ENCODE measurements at regions not wholly inside any gene's neighbourhood (a gene's known extent, or its start where the extent isn't known, plus 50 kb on each side); places are given as distances from the start of the nearest gene placed in this dataset.
"Not testable (repeated sequence)": the region's sequence is repeated elsewhere in the genome, so short reads cannot be mapped to it uniquely, and the experiment has no call there.

DNA sequence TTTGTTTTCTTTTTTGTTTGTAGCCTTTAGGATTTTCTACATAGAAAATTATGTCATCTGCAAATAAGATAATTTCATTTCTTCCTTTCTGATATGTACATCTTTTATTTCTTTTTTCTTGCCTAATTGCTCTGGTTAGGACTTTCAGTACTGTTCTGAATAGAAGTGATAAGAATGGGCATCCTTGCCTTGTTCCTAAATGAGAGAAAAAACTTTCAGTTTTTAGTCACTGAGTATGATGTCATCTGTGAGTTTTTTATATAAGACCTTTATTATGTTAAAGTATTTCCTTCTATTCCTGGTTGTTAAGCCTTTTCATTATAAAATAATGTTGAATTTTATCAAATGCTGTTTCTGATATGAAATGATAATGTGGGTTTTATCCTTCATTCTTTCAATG lies 76.0 kb upstream of the SLC35F3 start:
- Histone ChIP-seq H3K27me3 (no peaks in the 10 kb centered on the region), H3K9me3 (no peaks in the 10 kb centered on the region), H3K27ac (no peak overlapping the region), H3K4me3 (no peak overlapping the region), H3K36me3 (no peaks in the 10 kb centered on the region), H3K4me1 (no peaks in the 10 kb centered on the region)
- TF ChIP-seq POLR2A (IDR thresholded peaks at IDR 0.05): no peak
- TF ChIP-seq, protein P1, sequence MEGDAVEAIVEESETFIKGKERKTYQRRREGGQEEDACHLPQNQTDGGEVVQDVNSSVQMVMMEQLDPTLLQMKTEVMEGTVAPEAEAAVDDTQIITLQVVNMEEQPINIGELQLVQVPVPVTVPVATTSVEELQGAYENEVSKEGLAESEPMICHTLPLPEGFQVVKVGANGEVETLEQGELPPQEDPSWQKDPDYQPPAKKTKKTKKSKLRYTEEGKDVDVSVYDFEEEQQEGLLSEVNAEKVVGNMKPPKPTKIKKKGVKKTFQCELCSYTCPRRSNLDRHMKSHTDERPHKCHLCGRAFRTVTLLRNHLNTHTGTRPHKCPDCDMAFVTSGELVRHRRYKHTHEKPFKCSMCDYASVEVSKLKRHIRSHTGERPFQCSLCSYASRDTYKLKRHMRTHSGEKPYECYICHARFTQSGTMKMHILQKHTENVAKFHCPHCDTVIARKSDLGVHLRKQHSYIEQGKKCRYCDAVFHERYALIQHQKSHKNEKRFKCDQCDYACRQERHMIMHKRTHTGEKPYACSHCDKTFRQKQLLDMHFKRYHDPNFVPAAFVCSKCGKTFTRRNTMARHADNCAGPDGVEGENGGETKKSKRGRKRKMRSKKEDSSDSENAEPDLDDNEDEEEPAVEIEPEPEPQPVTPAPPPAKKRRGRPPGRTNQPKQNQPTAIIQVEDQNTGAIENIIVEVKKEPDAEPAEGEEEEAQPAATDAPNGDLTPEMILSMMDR (IDR thresholded peaks at IDR 0.05): no peak
- no peak for DNase-seq

DNA sequence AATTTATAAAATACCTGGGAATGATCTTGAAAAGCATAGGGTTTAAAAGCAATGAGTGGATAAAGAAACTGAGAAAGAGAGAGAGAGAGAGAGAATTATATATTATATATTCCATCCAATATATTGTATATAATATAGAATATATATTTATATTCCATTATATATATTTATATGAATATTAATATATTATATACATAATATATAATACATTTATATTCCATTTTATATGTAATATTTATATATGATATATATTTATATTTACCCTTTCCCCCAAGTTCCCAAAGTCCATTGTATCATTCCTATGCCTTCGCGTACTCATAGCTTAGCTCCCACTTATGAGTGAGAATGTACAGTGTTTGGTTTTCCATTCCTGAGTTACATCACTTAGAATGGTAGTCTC lies 69.9 kb upstream of the SLC35F3 start:
- Histone ChIP-seq H3K27me3 (no peaks in the 10 kb centered on the region), H3K4me1 (no peaks in the 10 kb centered on the region), H3K9me3 (no peaks in the 10 kb centered on the region), H3K4me3 (no peak overlapping the region), H3K27ac (no peak overlapping the region), H3K36me3 (no peaks in the 10 kb centered on the region)
- TF ChIP-seq POLR2A (IDR thresholded peaks at IDR 0.05): no peak
- TF ChIP-seq, protein P1 (IDR thresholded peaks at IDR 0.05): no peak
- DNase-seq: no peak

DNA sequence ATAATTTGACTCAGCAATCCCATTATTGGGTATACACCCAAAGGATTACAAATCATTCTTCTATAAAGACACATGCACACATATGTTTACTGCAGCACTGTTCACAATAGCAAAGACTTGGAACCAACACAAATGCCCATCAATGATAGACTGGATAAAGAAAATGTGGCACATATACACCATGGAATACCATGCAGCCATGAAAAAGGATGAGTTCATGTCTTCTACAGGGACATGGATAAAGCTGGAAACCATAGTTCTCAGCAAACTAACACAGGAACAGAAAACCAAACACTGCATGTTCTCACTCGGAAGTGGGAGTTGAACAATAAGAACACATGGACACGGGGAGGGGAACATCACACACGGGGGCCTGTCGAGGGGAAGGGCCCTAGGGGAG lies 66.3 kb upstream of the SLC35F3 start:
- H3K4me3 ChIP-seq, H3K27ac ChIP-seq, DNase-seq, H3K27me3 ChIP-seq, H3K4me1 ChIP-seq, H3K36me3 ChIP-seq, H3K9me3 ChIP-seq: not testable (repeated sequence)

DNA sequence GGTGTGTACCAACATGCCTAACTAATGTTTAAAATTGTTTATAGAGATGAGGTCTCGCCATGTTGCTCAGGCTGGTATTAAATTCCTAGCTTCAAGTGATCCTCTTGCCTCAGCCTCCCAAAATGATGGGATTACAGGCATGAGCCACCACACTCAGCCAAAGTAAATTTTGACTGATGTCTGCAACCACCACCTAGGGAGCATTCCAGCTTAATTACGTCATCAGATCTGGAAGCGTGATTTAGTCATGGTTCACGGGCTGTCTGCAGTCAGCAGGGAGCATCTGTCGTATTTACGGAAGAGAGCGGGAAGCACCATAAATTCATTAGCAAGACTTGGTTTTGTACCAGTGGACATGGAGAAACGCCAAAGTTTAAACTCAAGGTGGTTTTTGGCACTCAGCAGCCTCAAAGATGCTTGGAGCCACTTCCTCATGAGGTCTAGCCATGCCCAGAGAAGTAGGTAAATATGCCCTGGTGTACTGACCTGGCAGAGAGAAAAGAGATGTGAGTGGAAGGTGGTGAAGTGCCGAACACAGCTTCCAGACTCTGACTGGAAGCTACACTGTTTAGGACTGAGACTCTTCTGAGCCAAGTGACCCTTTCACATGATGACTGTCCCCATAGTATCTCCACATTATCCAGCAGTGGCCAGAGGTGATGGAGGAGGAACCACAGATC lies 60.8 kb upstream of the SLC35F3 start:
- H3K27me3 ChIP-seq: no peaks in the 10 kb centered on the region
- no peaks in the 10 kb centered on the region for H3K4me1 ChIP-seq
- no peak overlapping the region for H3K4me3 ChIP-seq
- no peaks in the 10 kb centered on the region for H3K9me3 ChIP-seq
- DNase-seq: no peak
- no peaks in the 10 kb centered on the region for H3K36me3 ChIP-seq
- no peak overlapping the region for H3K27ac ChIP-seq
- no peak for TF ChIP-seq POLR2A (IDR thresholded peaks at IDR 0.05)
- TF ChIP-seq, protein P1 (IDR thresholded peaks at IDR 0.05): no peak

DNA sequence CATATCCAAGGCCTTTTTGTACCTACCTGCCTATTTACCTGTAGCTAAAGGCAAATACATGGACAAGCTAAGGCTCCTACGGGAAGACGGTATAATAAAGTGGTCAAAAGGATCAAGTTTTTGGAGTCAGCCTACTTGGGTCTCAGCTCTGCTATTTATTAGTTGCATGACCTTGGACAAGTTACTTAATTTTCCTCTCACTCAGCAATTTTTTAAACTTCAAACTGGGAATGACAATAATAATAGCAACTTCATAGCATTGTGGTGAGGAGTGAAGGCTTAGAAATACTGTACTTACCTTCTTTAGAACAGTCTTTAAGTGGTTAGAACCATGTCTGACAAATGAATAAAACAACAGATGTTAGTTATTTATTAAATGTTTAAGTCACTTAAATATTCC lies 60.2 kb upstream of the SLC35F3 start:
- TF ChIP-seq, protein P1 (IDR thresholded peaks at IDR 0.05): no peak
- no peak for TF ChIP-seq POLR2A (IDR thresholded peaks at IDR 0.05)
- Histone ChIP-seq H3K4me3 (no peak overlapping the region), H3K4me1 (no peaks in the 10 kb centered on the region), H3K27ac (no peak overlapping the region), H3K27me3 (no peaks in the 10 kb centered on the region), H3K36me3 (no peaks in the 10 kb centered on the region), H3K9me3 (no peaks in the 10 kb centered on the region)
- no peak for DNase-seq

DNA sequence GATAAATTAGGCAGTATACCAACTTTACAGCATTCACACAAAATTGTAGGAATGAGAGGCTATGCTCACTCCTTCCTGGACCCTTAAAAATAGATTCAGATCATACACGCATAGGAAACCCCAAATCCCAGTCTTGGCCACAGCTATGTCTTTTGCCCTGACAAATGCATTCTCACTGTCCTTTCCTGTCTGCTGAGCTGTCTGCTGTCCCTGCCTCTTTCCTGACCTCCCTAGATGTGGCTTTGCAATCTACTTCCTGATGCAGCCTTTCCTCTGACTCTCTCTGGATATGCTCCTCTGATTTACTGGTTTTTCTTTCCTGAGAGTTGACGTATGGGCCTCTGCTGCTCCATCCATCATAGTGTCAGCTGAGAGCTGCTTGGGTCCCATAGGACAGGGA lies 59.8 kb upstream of the SLC35F3 start:
- H3K4me3 ChIP-seq: no peak overlapping the region
- no peaks in the 10 kb centered on the region for H3K4me1 ChIP-seq
- TF ChIP-seq, protein P1 (IDR thresholded peaks at IDR 0.05): no peak
- TF ChIP-seq POLR2A (IDR thresholded peaks at IDR 0.05): no peak
- H3K27ac ChIP-seq: no peak overlapping the region
- no peaks in the 10 kb centered on the region for H3K27me3 ChIP-seq
- H3K36me3 ChIP-seq: no peaks in the 10 kb centered on the region
- no peaks in the 10 kb centered on the region for H3K9me3 ChIP-seq
- no peak for DNase-seq
